LNCaP clone FGC (cell line): ENCODE measurements at regions not wholly inside any gene's neighbourhood (a gene's known extent, or its start where the extent isn't known, plus 50 kb on each side); places are given as distances from the start of the nearest gene placed in this dataset.

Experiments
- DNase-seq: peaks from one replicate; pipeline ENCODE4 v3.0.0-alpha.2; 2011; ENCODE audit warnings: low read depth
- H3K4me3 ChIP-seq: 2 replicates; pipeline ENCODE4 v1.5.1; 2011; ENCODE audit warnings: mild to moderate bottlenecking, low read depth, low read length, control low read depth
- TF ChIP-seq, protein P1 (sequence below): IDR thresholded peaks from 2 replicates; pipeline ENCODE4 v1.5.1; 2012; ENCODE audit warnings: mild to moderate bottlenecking; ENCODE audit not compliant: control insufficient read depth, insufficient read depth; ENCODE audit errors: extremely low read depth

DNA sequence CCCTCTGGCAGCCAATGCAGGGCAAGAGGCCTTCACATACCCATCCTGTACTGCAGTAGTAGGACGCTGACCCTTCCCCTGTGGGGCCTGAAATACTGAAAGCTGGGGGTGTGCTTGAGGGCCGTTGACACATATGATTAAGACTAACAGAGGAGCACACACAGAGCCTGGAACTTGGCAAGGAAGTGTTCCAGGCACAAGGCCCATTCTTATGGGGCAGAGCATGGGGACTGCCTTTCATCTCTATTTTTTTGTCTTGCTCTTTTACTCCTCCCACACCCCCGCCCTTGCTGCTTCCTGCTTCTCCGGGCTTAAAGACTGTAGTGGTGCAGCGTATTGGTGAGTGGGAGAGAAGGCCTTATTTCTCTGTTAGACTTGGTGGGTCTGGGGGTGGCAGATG, 137.4 kb downstream of the BACH1 start:
- no peak overlapping the region for H3K4me3 ChIP-seq
- TF ChIP-seq, protein P1, sequence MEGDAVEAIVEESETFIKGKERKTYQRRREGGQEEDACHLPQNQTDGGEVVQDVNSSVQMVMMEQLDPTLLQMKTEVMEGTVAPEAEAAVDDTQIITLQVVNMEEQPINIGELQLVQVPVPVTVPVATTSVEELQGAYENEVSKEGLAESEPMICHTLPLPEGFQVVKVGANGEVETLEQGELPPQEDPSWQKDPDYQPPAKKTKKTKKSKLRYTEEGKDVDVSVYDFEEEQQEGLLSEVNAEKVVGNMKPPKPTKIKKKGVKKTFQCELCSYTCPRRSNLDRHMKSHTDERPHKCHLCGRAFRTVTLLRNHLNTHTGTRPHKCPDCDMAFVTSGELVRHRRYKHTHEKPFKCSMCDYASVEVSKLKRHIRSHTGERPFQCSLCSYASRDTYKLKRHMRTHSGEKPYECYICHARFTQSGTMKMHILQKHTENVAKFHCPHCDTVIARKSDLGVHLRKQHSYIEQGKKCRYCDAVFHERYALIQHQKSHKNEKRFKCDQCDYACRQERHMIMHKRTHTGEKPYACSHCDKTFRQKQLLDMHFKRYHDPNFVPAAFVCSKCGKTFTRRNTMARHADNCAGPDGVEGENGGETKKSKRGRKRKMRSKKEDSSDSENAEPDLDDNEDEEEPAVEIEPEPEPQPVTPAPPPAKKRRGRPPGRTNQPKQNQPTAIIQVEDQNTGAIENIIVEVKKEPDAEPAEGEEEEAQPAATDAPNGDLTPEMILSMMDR = no peak
- peak; percentile 35 for DNase-seq

DNA sequence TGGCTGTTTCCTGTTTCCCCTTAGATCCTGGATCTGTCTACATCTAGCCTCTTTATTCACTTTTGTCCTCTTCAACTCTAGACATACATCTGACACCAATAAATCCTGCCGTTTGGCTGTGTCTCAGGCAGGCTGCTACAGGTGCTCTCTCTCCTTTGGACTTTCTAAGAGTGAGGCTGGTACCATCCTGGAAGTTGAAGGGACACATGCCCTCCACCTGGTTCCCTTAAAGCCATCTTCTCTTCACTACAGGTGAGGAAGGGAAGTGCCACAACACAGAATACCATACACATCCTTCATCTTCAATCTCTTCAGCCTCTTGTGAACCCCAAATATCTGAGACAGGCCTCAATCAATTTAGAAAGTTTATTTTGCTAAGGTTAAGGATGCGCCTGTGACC, 137.9 kb downstream of the BACH1 start:
- DNase-seq = no peak
- H3K4me3 ChIP-seq = no peak overlapping the region
- TF ChIP-seq, protein P1 = no peak

GRCh38 chr21:29441651-29442050, 142.9 kb downstream of the BACH1 start:
- TF ChIP-seq, protein P1 = no peak
- no peak overlapping the region for H3K4me3 ChIP-seq
- no peak for DNase-seq

DNA sequence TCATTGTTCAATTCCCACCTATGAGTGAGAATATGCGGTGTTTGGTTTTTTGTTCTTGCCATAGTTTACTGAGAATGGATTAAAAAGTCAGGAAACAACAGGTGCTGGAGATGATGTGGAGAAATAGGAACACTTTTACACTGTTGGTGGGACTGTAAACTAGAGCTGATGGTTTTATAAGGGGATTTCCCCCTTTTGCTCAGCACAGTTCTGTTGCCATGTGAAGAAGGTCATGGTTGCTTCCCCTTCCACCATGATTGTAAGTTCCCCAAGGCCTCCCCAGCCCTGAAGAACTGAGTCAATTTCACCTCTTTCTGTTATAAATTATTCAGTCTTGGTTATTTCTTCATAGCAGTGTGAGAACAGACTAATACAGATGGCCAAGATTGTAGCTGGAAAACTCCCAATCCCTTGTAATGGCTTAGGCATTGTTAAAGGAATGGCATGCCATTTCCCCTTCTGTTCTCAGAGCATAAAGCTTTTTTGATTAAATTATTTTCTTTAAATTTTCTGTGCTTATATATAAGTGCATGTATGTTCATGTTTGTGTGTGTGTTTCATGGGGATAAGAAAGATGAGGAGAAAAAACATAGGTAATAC, 144.8 kb downstream of the BACH1 start:
- TF ChIP-seq, protein P1 = no peak
- no peak overlapping the region for H3K4me3 ChIP-seq
- no peak for DNase-seq

GRCh38 chr21:29448766-29449165, 150.0 kb downstream of the BACH1 start:
- no peak overlapping the region for H3K4me3 ChIP-seq
- no peak for DNase-seq
- TF ChIP-seq, protein P1 = no peak

GRCh38 chr21:29449306-29449950, 150.7 kb downstream of the BACH1 start:
- no peak for DNase-seq
- TF ChIP-seq, protein P1 = no peak
- no peak overlapping the region for H3K4me3 ChIP-seq

GRCh38 chr21:29450058-29450457, 151.3 kb downstream of the BACH1 start:
- H3K4me3 ChIP-seq = no peak overlapping the region
- TF ChIP-seq, protein P1 = no peak
- DNase-seq = no peak
